B cell (primary cell): ENCODE measurements at regions not wholly inside any gene's neighbourhood (a gene's known extent, or its start where the extent isn't known, plus 50 kb on each side); places are given as distances from the start of the nearest gene placed in this dataset.

Experiments
- CTCF ChIP-seq: fragments of 200-600 bp; IDR thresholded peaks from one replicate; pipeline ENCODE4 v1.8.0; 2022; ENCODE audit warnings: antibody characterized with exemption, mild to moderate bottlenecking
- EZH2 ChIP-seq: IDR thresholded peaks from 2 replicates; pipeline ENCODE4 v1.6.1; 2012; ENCODE audit warnings: borderline replicate concordance, low read depth, mild to moderate bottlenecking, moderate library complexity, low read length; ENCODE audit not compliant: insufficient read depth, poor library complexity, severe bottlenecking

- TF ChIP-seq CTCF = no peak
- no peak for TF ChIP-seq EZH2
These were observed 400.7 kb downstream of the TCERG1L start for GRCh38 chr10:130910848-130911247.
